GM12873 (cell line): ENCODE measurements at regions not wholly inside any gene's neighbourhood (a gene's known extent, or its start where the extent isn't known, plus 50 kb on each side); places are given as distances from the start of the nearest gene placed in this dataset.

ENCODE experiments used
- TF ChIP-seq, protein P1 (sequence below): IDR thresholded peaks from 2 replicates; pipeline ENCODE4 v1.5.1; 2012; ENCODE audit warnings: low read depth, mild to moderate bottlenecking, moderate library complexity, low read length, control low read depth; ENCODE audit not compliant: insufficient read depth; ENCODE audit errors: missing control alignments

DNA sequence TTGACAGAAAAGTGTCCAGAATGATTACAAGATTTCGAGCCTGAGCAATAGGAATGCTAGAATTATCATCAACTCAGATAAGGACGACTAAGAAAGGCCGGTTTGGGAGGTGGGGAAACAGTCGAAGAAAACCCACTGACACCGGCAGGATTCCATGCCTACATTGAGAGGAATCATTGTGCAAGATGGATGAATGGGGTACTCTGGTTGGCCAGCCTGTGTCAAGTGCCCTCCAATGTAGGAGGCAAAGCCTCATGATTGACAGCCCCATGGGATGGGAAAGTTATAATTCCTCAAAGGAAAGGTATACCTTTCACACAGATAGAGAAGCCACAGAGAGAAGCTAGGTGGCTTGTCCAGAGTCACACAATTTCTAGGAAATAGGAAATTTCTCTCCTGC is 153.5 kb upstream of the CTTNBP2NL start:
- TF ChIP-seq, protein P1, sequence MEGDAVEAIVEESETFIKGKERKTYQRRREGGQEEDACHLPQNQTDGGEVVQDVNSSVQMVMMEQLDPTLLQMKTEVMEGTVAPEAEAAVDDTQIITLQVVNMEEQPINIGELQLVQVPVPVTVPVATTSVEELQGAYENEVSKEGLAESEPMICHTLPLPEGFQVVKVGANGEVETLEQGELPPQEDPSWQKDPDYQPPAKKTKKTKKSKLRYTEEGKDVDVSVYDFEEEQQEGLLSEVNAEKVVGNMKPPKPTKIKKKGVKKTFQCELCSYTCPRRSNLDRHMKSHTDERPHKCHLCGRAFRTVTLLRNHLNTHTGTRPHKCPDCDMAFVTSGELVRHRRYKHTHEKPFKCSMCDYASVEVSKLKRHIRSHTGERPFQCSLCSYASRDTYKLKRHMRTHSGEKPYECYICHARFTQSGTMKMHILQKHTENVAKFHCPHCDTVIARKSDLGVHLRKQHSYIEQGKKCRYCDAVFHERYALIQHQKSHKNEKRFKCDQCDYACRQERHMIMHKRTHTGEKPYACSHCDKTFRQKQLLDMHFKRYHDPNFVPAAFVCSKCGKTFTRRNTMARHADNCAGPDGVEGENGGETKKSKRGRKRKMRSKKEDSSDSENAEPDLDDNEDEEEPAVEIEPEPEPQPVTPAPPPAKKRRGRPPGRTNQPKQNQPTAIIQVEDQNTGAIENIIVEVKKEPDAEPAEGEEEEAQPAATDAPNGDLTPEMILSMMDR = no peak

DNA sequence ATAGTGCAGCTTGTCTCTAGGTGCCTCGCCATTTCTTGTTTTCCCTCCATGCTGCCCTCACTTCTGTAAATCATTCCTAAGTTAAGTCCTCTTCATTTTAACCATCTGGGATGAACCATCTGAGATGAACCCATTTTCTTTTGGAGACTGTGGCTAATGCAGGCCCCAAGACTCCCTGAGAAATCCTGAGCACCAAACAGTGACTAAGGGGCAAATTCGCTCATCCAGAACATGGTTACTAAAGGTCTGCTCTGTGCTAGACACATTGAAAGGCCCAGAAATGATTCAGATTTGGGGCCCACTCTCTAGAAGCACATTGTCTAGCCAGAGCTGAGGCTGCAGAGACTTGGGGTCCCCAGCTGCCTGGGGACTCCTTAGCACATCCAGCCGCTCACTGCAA is 151.9 kb upstream of the CTTNBP2NL start:
- TF ChIP-seq, protein P1 = no peak

DNA sequence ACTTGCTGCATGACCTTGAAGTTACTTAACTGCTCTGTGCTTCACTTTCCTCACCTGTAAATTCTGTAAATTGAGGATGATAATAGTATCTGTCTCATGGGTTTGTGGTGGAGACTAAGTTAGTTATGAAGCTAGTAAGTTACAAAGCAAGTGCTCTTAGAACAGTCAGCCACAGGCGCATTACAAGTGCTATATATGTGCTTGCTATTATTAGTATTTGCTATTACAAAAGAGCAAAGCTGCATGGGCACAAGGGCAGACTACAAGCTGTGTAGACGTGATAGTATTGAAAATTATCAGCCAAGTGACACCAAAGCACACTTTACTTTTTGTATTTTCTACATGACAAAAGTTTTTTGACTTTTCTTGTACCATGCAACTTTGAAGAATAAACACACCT is 150.9 kb upstream of the CTTNBP2NL start:
- TF ChIP-seq, protein P1 = no peak

DNA sequence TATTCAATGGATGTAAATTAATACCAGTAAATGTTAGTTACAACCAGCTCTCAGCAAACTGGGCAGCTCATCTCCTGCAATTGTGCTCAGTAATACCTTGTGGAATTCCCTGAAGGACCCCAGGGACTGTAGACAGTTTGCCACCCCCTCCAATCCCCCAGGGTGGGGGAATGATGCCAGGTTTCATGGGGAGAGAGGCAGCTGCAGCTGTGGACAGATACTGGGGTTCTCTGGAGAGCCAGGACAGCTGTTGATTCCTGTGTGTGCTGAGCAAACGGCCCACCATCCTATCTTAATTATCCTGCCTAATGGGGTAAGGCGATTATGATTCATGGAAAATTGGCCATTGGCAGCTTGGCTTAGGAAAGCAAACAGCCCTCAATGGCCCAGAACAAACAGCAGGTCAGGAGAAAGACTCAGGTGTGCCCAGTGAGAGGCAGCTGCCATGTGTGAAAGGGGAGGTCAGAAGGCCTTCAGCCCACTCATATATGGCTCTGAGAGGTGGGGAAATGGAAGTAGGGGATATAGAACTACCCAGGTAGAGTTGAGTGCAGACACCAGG is 148.9 kb upstream of the CTTNBP2NL start:
- TF ChIP-seq, protein P1 = no peak

DNA sequence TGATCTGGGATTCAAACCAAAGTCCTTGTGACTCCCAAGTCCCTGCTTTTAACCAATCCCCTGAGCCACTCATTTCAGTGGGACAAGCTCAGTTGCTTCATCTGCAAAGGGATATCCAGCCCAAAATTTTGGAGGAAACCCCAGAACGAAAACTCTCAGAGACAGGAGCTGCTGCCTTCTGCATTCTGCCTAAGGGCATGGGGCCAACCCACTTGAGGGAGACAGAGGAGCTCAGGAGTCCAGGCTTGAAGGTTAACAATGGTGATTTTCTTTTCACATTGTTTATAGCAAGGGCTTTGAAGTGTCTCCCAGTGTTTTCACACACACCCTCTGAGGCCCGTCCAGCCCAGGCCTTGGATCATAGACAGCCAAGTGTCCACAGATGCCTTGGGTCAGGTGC is 148.1 kb upstream of the CTTNBP2NL start:
- TF ChIP-seq, protein P1 = no peak

DNA sequence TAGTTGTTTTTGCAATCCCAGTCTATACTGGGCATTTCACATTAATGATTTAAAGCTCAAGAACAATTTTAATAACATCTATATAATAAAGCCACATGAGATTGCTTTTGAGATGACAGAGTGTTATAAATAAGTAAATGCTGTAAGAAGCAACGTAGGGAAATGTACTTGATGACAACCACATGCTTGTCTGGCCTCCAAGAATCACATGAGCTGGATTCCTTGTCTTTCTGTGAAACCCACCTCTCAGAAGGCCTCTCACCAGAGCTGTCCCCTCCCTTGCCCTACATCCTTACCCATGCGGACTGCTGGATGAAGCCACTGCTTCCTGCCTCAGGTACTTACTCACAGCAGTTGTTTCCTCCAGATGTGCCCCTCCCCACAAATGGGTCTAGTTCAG is 145.1 kb upstream of the CTTNBP2NL start:
- TF ChIP-seq, protein P1 = no peak

DNA sequence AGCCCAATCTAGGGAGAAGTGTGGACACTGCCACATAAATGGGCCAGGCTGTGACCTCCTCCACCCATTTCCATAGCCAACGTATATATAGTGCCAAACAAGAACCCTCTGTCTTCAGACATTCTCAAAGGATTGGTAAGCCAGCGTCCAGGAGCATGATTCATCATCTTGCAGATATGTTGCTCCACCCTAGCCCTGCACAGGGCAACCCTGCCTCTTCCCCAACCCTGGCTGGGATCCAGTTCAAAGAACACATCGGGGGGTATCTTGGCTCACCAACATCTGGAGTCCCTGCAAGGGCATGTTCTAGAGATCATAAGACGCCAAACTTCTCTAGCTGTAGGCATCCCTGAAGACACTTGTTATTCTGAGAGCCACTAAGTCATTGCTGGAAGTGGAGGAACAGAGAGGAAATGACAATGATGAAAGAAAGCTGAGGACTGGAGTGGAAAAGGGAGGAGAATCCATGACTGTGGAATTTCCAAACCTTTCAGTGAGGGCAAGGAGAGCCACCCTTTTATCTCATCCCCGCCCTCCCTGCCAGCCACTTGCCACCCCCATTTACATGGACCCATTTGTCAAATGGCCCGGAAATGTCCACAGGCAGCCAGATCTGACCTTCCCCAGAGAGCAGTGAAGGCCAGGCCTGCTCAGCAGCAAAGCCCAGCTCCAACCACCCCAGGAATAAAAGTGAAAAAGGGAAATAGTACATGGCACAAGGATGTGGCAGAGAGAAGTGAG is 144.1 kb upstream of the CTTNBP2NL start:
- TF ChIP-seq, protein P1 = no peak
